ENCODE measurements at regions not wholly inside any gene's neighbourhood (a gene's known extent, or its start where the extent isn't known, plus 50 kb on each side); places are given as distances from the start of the nearest gene placed in this dataset.

DNA sequence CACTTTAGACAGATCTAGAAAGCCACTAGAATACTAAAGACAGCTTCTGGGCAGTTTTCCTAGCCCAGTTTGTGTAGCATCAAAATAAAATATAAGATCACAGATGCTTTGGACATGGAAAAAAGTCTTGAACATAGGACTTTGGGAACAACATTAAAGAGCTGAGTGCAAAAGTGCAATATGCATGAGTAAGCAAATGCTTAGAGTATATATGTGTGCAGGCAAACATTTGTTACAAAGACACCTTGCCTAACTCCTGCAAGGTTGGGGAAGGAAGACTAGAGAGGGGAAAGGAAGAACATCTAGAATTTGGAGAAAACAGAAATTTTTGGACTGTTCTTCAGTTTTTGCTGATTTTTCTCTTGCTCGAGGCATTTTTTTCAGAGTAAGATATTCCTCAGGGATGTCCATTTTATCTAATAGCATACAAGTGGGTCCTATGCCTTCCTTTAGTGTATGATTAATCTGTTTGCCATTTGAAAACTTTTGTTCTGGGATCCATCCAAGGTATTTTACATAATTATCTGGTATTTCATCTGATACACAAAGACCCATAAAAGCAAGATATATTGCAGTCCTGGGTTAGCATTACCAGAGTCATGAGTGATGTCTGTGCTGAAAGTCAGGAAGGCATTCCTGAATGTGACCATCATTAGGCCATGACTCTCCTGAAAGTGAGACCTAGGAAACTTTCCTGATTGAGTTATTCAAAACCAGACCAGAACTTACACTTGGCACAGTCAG, 142.0 kb upstream of the RGMB start:
- Histone ChIP-seq H3K36me3 (ENCODE audit: control insufficient read depth, insufficient read depth, low read length) (no peaks in the 10 kb centered on the region), H3K4me3 (ENCODE audit: low read depth, low read length) (no peak overlapping the region), H3K27me3 (ENCODE audit: control insufficient read depth, insufficient read depth, low read length) (no peaks in the 10 kb centered on the region)
- DNase-seq (ENCODE audit: low read depth) (peak; percentile 54), FAIRE-seq (no peak)
- TF ChIP-seq, protein P1, sequence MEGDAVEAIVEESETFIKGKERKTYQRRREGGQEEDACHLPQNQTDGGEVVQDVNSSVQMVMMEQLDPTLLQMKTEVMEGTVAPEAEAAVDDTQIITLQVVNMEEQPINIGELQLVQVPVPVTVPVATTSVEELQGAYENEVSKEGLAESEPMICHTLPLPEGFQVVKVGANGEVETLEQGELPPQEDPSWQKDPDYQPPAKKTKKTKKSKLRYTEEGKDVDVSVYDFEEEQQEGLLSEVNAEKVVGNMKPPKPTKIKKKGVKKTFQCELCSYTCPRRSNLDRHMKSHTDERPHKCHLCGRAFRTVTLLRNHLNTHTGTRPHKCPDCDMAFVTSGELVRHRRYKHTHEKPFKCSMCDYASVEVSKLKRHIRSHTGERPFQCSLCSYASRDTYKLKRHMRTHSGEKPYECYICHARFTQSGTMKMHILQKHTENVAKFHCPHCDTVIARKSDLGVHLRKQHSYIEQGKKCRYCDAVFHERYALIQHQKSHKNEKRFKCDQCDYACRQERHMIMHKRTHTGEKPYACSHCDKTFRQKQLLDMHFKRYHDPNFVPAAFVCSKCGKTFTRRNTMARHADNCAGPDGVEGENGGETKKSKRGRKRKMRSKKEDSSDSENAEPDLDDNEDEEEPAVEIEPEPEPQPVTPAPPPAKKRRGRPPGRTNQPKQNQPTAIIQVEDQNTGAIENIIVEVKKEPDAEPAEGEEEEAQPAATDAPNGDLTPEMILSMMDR (IDR thresholded peaks at IDR 0.05; ENCODE audit: insufficient read depth, low read length, severe bottlenecking) = no peak

DNA sequence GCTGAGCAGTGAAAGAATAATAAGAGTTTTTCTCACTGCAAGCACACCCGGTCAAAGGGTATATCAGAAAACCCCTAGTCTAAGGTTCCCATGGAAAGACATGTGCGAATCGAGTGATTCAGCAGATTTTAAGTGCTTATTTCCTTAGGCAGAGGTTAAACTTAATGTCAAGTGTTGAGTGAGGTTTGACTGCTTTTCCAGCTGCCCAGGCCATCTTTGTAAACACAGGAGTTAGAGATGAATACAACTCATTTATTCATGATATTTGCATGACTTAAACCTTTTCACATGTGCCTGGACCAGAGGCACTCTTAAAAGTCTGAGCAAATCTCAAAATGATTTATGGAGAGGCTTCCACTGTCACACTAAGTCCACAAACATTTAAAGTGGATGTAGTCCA, 137.8 kb upstream of the RGMB start:
- Histone ChIP-seq H3K36me3 (ENCODE audit: control insufficient read depth, insufficient read depth, low read length) (no peaks in the 10 kb centered on the region), H3K4me3 (ENCODE audit: low read depth, low read length) (no peak overlapping the region), H3K27me3 (ENCODE audit: control insufficient read depth, insufficient read depth, low read length) (no peaks in the 10 kb centered on the region)
- TF ChIP-seq, protein P1 (IDR thresholded peaks at IDR 0.05; ENCODE audit: insufficient read depth, low read length, severe bottlenecking) = no peak
- FAIRE-seq (no peak), DNase-seq (ENCODE audit: low read depth) (no peak)

DNA sequence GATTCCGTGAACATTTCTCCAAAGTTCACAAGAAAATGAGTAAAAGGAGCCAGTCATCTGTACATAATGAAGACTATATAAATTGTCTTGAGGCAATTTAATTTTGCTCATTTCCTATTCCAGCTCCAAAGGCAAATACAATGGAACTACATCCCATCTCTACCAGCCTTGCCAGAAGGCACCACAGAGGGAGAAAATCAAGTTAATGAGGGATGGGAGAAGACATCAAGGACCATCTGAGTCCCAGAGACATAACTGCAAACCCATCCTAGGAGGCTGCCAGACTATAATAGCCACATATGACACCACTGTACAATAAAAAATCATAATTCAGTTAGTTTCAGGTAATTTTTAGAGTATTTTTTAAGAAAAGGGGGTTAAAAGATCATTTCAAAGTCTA, 136.3 kb upstream of the RGMB start:
- Histone ChIP-seq H3K36me3 (ENCODE audit: control insufficient read depth, insufficient read depth, low read length) (no peaks in the 10 kb centered on the region), H3K27me3 (ENCODE audit: control insufficient read depth, insufficient read depth, low read length) (no peaks in the 10 kb centered on the region), H3K4me3 (ENCODE audit: low read depth, low read length) (no peak overlapping the region)
- DNase-seq (ENCODE audit: low read depth) = no peak
- TF ChIP-seq, protein P1 (IDR thresholded peaks at IDR 0.05; ENCODE audit: insufficient read depth, low read length, severe bottlenecking) = no peak
- no peak for FAIRE-seq

DNA sequence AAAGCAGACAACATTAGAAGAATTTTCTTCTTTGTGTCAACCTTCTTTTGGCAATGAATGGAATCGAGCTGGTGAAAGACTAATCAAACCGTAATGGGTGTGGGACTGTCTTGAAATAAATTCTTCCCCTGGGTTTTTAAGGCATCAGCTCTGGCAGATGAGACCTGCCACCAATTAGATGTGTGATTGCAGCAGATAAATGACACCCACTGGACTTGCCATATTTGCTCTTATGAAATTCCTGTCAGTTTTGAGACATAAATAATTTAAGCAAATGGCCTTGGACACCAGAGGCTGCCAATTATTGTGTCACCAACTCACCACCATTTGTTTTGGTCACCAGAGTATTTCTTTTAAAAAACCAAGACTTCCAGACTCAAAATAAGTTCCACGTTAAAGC, 135.9 kb upstream of the RGMB start:
- DNase-seq (ENCODE audit: low read depth) (no peak), FAIRE-seq (no peak)
- H3K27me3 ChIP-seq (ENCODE audit: control insufficient read depth, insufficient read depth, low read length) = no peaks in the 10 kb centered on the region
- H3K36me3 ChIP-seq (ENCODE audit: control insufficient read depth, insufficient read depth, low read length) = no peaks in the 10 kb centered on the region
- TF ChIP-seq, protein P1 (IDR thresholded peaks at IDR 0.05; ENCODE audit: insufficient read depth, low read length, severe bottlenecking) = no peak
- H3K4me3 ChIP-seq (ENCODE audit: low read depth, low read length) = no peak overlapping the region

DNA sequence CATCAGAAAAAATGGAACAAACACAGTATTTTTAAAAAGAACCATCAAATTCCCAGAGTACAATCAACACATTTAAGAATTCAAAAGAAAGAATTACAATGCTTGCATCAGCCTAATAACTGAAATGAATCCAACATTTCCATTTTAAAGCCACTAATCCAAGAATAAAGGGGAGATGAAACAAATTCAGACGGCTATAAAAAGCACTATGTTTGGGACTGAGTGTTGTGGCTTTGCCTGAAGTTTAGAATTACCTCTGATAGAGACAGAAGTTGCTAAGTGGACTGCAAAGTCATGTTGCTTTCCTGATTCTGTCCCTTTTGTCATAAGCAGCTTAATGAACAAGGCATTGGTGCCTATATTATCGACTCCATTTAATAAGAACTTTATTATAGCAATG, 135.4 kb upstream of the RGMB start:
- Histone ChIP-seq H3K27me3 (ENCODE audit: control insufficient read depth, insufficient read depth, low read length) (no peaks in the 10 kb centered on the region), H3K4me3 (ENCODE audit: low read depth, low read length) (no peak overlapping the region), H3K36me3 (ENCODE audit: control insufficient read depth, insufficient read depth, low read length) (no peaks in the 10 kb centered on the region)
- TF ChIP-seq, protein P1 (IDR thresholded peaks at IDR 0.05; ENCODE audit: insufficient read depth, low read length, severe bottlenecking) = no peak
- FAIRE-seq (no peak), DNase-seq (ENCODE audit: low read depth) (no peak)

DNA sequence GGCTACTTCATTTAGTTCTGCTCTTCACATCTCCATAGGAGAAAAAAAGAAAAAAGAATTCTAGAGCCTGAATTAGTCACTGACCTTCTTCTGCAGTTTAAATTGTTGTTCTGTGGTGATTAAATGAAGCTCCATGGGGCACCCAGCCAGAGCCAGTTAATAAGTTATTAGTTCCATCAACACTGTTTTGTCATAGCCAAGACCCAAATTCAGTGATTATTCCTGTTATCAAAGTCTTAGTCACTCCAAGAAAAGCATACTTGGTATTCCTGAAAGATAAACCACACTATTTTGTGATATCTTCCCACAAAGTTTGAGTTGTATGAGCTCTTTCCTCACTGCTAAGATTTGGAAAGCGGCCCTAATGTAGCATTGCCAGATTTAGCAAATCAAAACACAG, 134.8 kb upstream of the RGMB start:
- Histone ChIP-seq H3K36me3 (ENCODE audit: control insufficient read depth, insufficient read depth, low read length) (no peaks in the 10 kb centered on the region), H3K4me3 (ENCODE audit: low read depth, low read length) (no peak overlapping the region), H3K27me3 (ENCODE audit: control insufficient read depth, insufficient read depth, low read length) (no peaks in the 10 kb centered on the region)
- TF ChIP-seq, protein P1 (IDR thresholded peaks at IDR 0.05; ENCODE audit: insufficient read depth, low read length, severe bottlenecking) = no peak
- DNase-seq (ENCODE audit: low read depth) = no peak
- FAIRE-seq = no peak
